H1 (cell line): ENCODE measurements at regions not wholly inside any gene's neighbourhood (a gene's known extent, or its start where the extent isn't known, plus 50 kb on each side); places are given as distances from the start of the nearest gene placed in this dataset.

Source experiments
- CHD7 ChIP-seq: fragments of 300-600 bp; sonication (generic); IDR thresholded peaks from 2 replicates; pipeline ENCODE4 v1.7.1; 2012; ENCODE audit warnings: low read length, moderate library complexity, mild to moderate bottlenecking, inconsistent platforms; ENCODE audit not compliant: insufficient replicate concordance
- CREB1 ChIP-seq: IDR thresholded peaks from 2 replicates; pipeline ENCODE4 v1.6.1; 2012; ENCODE audit warnings: inconsistent platforms
- HDAC6 ChIP-seq: IDR thresholded peaks from one replicate; pipeline ENCODE4 v1.7.1; 2012; ENCODE audit warnings: low read depth, mild to moderate bottlenecking, inconsistent platforms, low read length, moderate library complexity
- JUN ChIP-seq: IDR thresholded peaks from 2 replicates; pipeline ENCODE4 v1.6.1; 2011; ENCODE audit warnings: low read depth, mild to moderate bottlenecking, improper control_type of control experiment, low read length
- KDM1A ChIP-seq: fragments of 200-600, 300-600 bp; sonication (generic); IDR thresholded peaks from 2 replicates; pipeline ENCODE4 v1.7.1; 2016; ENCODE audit warnings: mild to moderate bottlenecking, low read length, borderline replicate concordance
- MAFK ChIP-seq: IDR thresholded peaks from 2 replicates; pipeline ENCODE4 v1.6.1; 2012; ENCODE audit warnings: low read depth, mild to moderate bottlenecking, improper control_type of control experiment, low read length
- NANOG ChIP-seq: IDR thresholded peaks from 2 replicates; pipeline ENCODE4 v1.6.1; 2011; ENCODE audit warnings: low read length, low read depth, mild to moderate bottlenecking, inconsistent platforms; ENCODE audit not compliant: insufficient read depth, poor library complexity, severe bottlenecking
- POLR2AphosphoS5 ChIP-seq: IDR thresholded peaks from 2 replicates; pipeline ENCODE4 v1.6.1; 2011; ENCODE audit warnings: low read depth, low read length
- RNF2 ChIP-seq: fragments of 200-900, 300-1000 bp; sonication (generic); IDR thresholded peaks from 2 replicates; pipeline ENCODE4 v1.7.1; 2016; ENCODE audit warnings: borderline replicate concordance, low read depth, mild to moderate bottlenecking, antibody characterized with exemption, low read length; ENCODE audit not compliant: poor library complexity, severe bottlenecking; ENCODE audit errors: missing control alignments
- SIX5 ChIP-seq: IDR thresholded peaks from 2 replicates; pipeline ENCODE4 v1.6.1; 2011; ENCODE audit warnings: mild to moderate bottlenecking, low read depth, low read length
- ZNF274 ChIP-seq: IDR thresholded peaks from 2 replicates; pipeline ENCODE4 v1.7.0; 2012; ENCODE audit warnings: low read length, borderline replicate concordance; ENCODE audit errors: extremely low read depth

GRCh38 chrX:39811376-39811775 lies 286.4 kb downstream of the BCOR start (continued):
- TF ChIP-seq CHD7 (no peak), HDAC6 (no peak), CREB1 (peak; percentile 79), RNF2 (no peak), MAFK (no peak), ZNF274 (no peak), NANOG (no peak), JUN (no peak), POLR2AphosphoS5 (no peak), SIX5 (no peak), KDM1A (no peak)
